PFSK-1 (cell line): ENCODE measurements at regions not wholly inside any gene's neighbourhood (a gene's known extent, or its start where the extent isn't known, plus 50 kb on each side); places are given as distances from the start of the nearest gene placed in this dataset.

Source experiments
- FOXP2 ChIP-seq: optimal IDR thresholded peaks from 2 replicates; pipeline ENCODE3; 2011; ENCODE audit warnings: borderline replicate concordance, control low read depth, inconsistent platforms; ENCODE audit not compliant: insufficient read depth; ENCODE audit errors: extremely low read length, extremely low read depth
- POLR2AphosphoS5 ChIP-seq: IDR thresholded peaks from 2 replicates; pipeline ENCODE4 v1.6.1; 2012; ENCODE audit warnings: low read depth, mild to moderate bottlenecking, control low read depth, low read length, moderate library complexity
- REST ChIP-seq, 2 experiments: IDR thresholded peaks; 2 replicates each; pipeline versions ENCODE4 v1.6.1 to v1.8.0; 2011 to 2012; ENCODE audit warnings: low read depth in 2 of 2, low read length in 2 of 2, control low read depth in 1 of 2, inconsistent platforms in 1 of 2, mild to moderate bottlenecking in 1 of 2, moderate library complexity in 1 of 2; ENCODE audit not compliant: insufficient read depth in 1 of 2
- SIN3A ChIP-seq: IDR thresholded peaks from 2 replicates; pipeline ENCODE4 v1.6.1; 2012; ENCODE audit warnings: mild to moderate bottlenecking, low read length, moderate library complexity, borderline replicate concordance; ENCODE audit not compliant: insufficient read depth
- TAF1 ChIP-seq: IDR thresholded peaks from 2 replicates; pipeline ENCODE4 v1.6.1; 2012; ENCODE audit warnings: low read length, control low read depth, borderline replicate concordance; ENCODE audit not compliant: insufficient read depth

- no peak for TF ChIP-seq POLR2AphosphoS5
- TF ChIP-seq SIN3A, result no peak
- TF ChIP-seq REST (IDR thresholded peaks at IDR 0.05; ENCODE audit: insufficient read depth in 1 of 2, low read depth in 2 of 2, low read length in 2 of 2), result no peak
- TF ChIP-seq TAF1, result no peak
These were observed 203.8 kb downstream of the TUBA3C start for GRCh38 chr13:18977857-18978256.

GRCh38 chr13:18971576-18972219 is 209.9 kb downstream of the TUBA3C start:
- no peak for TF ChIP-seq REST (IDR thresholded peaks at IDR 0.05; ENCODE audit: insufficient read depth in 1 of 2, low read depth in 2 of 2, low read length in 2 of 2)
- no peak for TF ChIP-seq TAF1
- TF ChIP-seq FOXP2, result no peak
- TF ChIP-seq SIN3A, result no peak
- no peak for TF ChIP-seq POLR2AphosphoS5

- TF ChIP-seq FOXP2, result no peak
- no peak for TF ChIP-seq SIN3A
- TF ChIP-seq REST (IDR thresholded peaks at IDR 0.05; ENCODE audit: insufficient read depth in 1 of 2, low read depth in 2 of 2, low read length in 2 of 2), result no peak
- TF ChIP-seq TAF1, result no peak
- TF ChIP-seq POLR2AphosphoS5, result no peak
These were observed 216.2 kb downstream of the TUBA3C start for GRCh38 chr13:18965347-18965855.

GRCh38 chr13:18964942-18965341 is 216.7 kb downstream of the TUBA3C start:
- no peak for TF ChIP-seq POLR2AphosphoS5
- TF ChIP-seq REST (IDR thresholded peaks at IDR 0.05; ENCODE audit: insufficient read depth in 1 of 2, low read depth in 2 of 2, low read length in 2 of 2), result no peak
- TF ChIP-seq SIN3A, result no peak
- no peak for TF ChIP-seq TAF1
- TF ChIP-seq FOXP2, result no peak
